Heart left ventricle (tissue), 16 donors: ENCODE measurements at regions not wholly inside any gene's neighbourhood (a gene's known extent, or its start where the extent isn't known, plus 50 kb on each side); places are given as distances from the start of the nearest gene placed in this dataset.

Experiments used
- ATAC-seq, 4 donors: fragments of 200-7000 bp; cut with Tn5 transposase; one replicate each; pipeline ENCODE4 v1.9.1; 2020 to 2022; ENCODE audit warnings: moderate library complexity in 4 of 4, mild to moderate bottlenecking in 3 of 4, moderate number of reproducible peaks in 1 of 4
- DNase-seq, 5 donors: peaks; one replicate each; pipeline ENCODE4 v3.0.0-alpha.2; 2020
- H3K27ac ChIP-seq, 12 donors: fragments of 200-600 bp; sonication (generic) in 4 of 12; one replicate each; pipeline versions ENCODE4 v1.5.0 to v1.8.0; 2016 to 2022; ENCODE audit warnings: mild to moderate bottlenecking in 2 of 12
- H3K27me3 ChIP-seq, 9 donors: fragments of 200-600 bp; sonication (generic) in 2 of 9; one replicate each; pipeline versions ENCODE4 v1.5.1 to v1.8.0; 2016 to 2022; ENCODE audit warnings: mild to moderate bottlenecking in 3 of 9
- H3K36me3 ChIP-seq, 9 donors: fragments of 200-600 bp; sonication (generic) in 2 of 9; one replicate each; pipeline versions ENCODE4 v1.5.0 to v1.8.0; 2018 to 2022; ENCODE audit warnings: mild to moderate bottlenecking in 2 of 9
- H3K4me1 ChIP-seq, 12 donors: fragments of 200-600 bp; sonication (generic) in 4 of 12; one replicate each; pipeline versions ENCODE4 v1.5.0 to v1.8.0; 2016 to 2022; ENCODE audit warnings: mild to moderate bottlenecking in 3 of 12
- H3K4me3 ChIP-seq, 12 donors: fragments of 200-600 bp; sonication (generic) in 4 of 12; one replicate each; pipeline versions ENCODE4 v1.5.0 to v1.8.0; 2017 to 2022; ENCODE audit warnings: mild to moderate bottlenecking in 9 of 12, moderate library complexity in 4 of 12
- H3K9me3 ChIP-seq, 12 donors: fragments of 200-600 bp; sonication (generic) in 4 of 12; one replicate each; pipeline versions ENCODE4 v1.5.0 to v1.8.0; 2016 to 2022; ENCODE audit warnings: mild to moderate bottlenecking in 1 of 12
- CTCF ChIP-seq, 12 donors: fragments of 200-600 bp; sonication (generic) in 4 of 12; IDR thresholded peaks; one replicate each; pipeline versions ENCODE4 v1.5.0 to v1.8.0; 2018 to 2022; ENCODE audit warnings: antibody characterized with exemption in 12 of 12, mild to moderate bottlenecking in 5 of 12
- POLR2A ChIP-seq, 2 donors: fragments of 450-650 bp; IDR thresholded peaks; one replicate each; pipeline ENCODE4 v1.6.1; 2017; ENCODE audit warnings: antibody characterized with exemption in 2 of 2, mild to moderate bottlenecking in 2 of 2, moderate library complexity in 2 of 2
- WGBS, 4 donors: extraction: QIAGEN DNeasy Blood & Tissue Kit in 2 of 4; methylation state at CpG; one replicate each; pipeline versions ENCODE4 v1.1.5 to v1.1.7; 2013 to 2018; 5-methylcytosine and 5-hydroxymethylcytosine counted together
- intact Hi-C, 10 donors: fragments of 100-400 bp; cut with DNase I; formaldehyde crosslinking; loops; one replicate each; pipeline versions ENCODE4 v1.11.1 to v1.14.2; 2022
- donor health status: ischemic (EF 13 %, LVEDD 7.1; RV severe dilation, severe dysfunction).
- donor health status: healthy with polysubstance abuse.
- donor health status: DM: no; HTN: yes; CAD: no.
- donor health status: DM: no; HTN: no; CAD: no.
- donor health status: ischemic (EF 25% LVEDD 6.9; RV normal size, moderate dysfunction).
- donor health status: ischemic (EF 25% LVEDD 5.7; RV mildly dilated, moderate dysfunction).
- donor health status: healthy.
- donor health status: DM: yes; HTN: yes; CAD: no.
- donor health status: ischemic (EF 35%, LVEDD 5.7; RV mildly dilated, moderate dysfunction).
- donor health status: nonischemic (EF 11% LVEDD 7.7; RV severe dilation, severe dysfunction).
- donor health status: DM: yes; HTN: yes; CAD: no.
- donor health status: PGD.
- donor health status: ischemic (EF 29% LVEDD 5.4; RV normal size, mild dysfunction).
- donor health status: nonischemic (EF 23%, LVEDD 6.1; RV moderate dilation, normal function).

GRCh38 chr4:84177831-84178542 is 321.1 kb downstream of the NKX6-1 start:
- Histone ChIP-seq H3K4me3 (no peak overlapping the region), H3K9me3 (no peaks in the 10 kb centered on the region), H3K4me1 (no peaks in the 10 kb centered on the region), H3K27me3 (no peaks in the 10 kb centered on the region), H3K27ac (no peak overlapping the region), H3K36me3 (no peaks in the 10 kb centered on the region)
- no peak for ATAC-seq
- TF ChIP-seq CTCF (IDR thresholded peaks at IDR 0.05) (no peak), POLR2A (IDR thresholded peaks at IDR 0.05) (no peak)
- DNase-seq: no peak
- intact Hi-C loops: no loop called here
- 43 to 67% (median 53%) methylated on average over 5 of the region's 5 CpGs for WGBS, 4 donors

- Histone ChIP-seq H3K4me3 (no peak overlapping the region), H3K36me3 (no peaks in the 10 kb centered on the region), H3K27me3 (no peaks in the 10 kb centered on the region), H3K27ac (no peak overlapping the region), H3K4me1 (no peaks in the 10 kb centered on the region), H3K9me3 (no peaks in the 10 kb centered on the region)
- DNase-seq (no peak), ATAC-seq (no peak)
- no peak for TF ChIP-seq POLR2A (IDR thresholded peaks at IDR 0.05)
- TF ChIP-seq CTCF (IDR thresholded peaks at IDR 0.05): no peak
- WGBS, 4 donors: 0 to 60% (median 46%) methylated on average over 1 of the region's 1 CpG
- intact Hi-C loops: no loop called here
Measured at GRCh38 chr4:84176016-84176415, 323.1 kb downstream of the NKX6-1 start.

GRCh38 chr4:84171871-84172270 is 327.2 kb downstream of the NKX6-1 start:
- intact Hi-C loops: no loop called here
- Histone ChIP-seq H3K36me3 (no peaks in the 10 kb centered on the region), H3K9me3 (no peaks in the 10 kb centered on the region), H3K27ac (no peak overlapping the region), H3K4me3 (no peak overlapping the region), H3K4me1 (no peaks in the 10 kb centered on the region), H3K27me3 (no peaks in the 10 kb centered on the region)
- ATAC-seq: no peak
- DNase-seq: no peak
- WGBS, 4 donors: 74 to 91% (median 85%) methylated on average over 1 of the region's 1 CpG
- TF ChIP-seq CTCF (IDR thresholded peaks at IDR 0.05) (no peak), POLR2A (IDR thresholded peaks at IDR 0.05) (no peak)

GRCh38 chr4:84167564-84167963 is 331.5 kb downstream of the NKX6-1 start:
- Histone ChIP-seq H3K4me1 (no peaks in the 10 kb centered on the region), H3K4me3 (no peak overlapping the region), H3K27ac (no peak overlapping the region), H3K36me3 (no peaks in the 10 kb centered on the region), H3K27me3 (no peaks in the 10 kb centered on the region), H3K9me3 (no peaks in the 10 kb centered on the region)
- TF ChIP-seq POLR2A (IDR thresholded peaks at IDR 0.05) (no peak), CTCF (IDR thresholded peaks at IDR 0.05) (no peak)
- intact Hi-C loops: no loop called here
- ATAC-seq (no peak), DNase-seq (no peak)
- WGBS, 4 donors: 27 to 37% (median 31%) methylated on average over 4 of the region's 4 CpGs
